NCI-H2227 (cell line): ENCODE measurements at regions not wholly inside any gene's neighbourhood (a gene's known extent, or its start where the extent isn't known, plus 50 kb on each side); places are given as distances from the start of the nearest gene placed in this dataset.

Source experiments
- DNase-seq: peaks from one replicate; lab custom pipeline; 2025; ENCODE audit not compliant: unreplicated experiment; lab: John Stamatoyannopoulos, UW

GRCh38 chr2:139077099-139077737, 297.0 kb upstream of the NXPH2 start:
- DNase-seq: peak; percentile 41

DNA sequence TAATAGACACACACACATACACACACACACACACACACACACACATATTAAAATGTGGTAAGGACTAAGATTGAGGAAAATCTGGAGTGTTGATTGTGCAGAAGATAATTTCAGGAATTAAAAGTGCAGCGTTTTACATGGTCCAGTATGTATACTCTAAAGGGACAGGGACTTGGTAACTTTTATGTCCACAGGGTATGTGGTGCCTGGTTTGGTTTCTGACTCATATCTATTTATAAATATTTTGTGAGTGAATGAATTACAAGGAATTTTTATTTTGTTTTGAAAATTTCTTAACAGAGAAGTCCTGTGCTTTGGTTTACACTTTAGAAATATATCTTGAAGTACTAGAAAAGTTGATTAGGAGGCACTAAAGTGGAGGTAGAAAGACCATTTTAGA, 287.7 kb upstream of the NXPH2 start:
- no peak for DNase-seq

GRCh38 chr2:139067072-139067471, 286.9 kb upstream of the NXPH2 start:
- no peak for DNase-seq

DNA sequence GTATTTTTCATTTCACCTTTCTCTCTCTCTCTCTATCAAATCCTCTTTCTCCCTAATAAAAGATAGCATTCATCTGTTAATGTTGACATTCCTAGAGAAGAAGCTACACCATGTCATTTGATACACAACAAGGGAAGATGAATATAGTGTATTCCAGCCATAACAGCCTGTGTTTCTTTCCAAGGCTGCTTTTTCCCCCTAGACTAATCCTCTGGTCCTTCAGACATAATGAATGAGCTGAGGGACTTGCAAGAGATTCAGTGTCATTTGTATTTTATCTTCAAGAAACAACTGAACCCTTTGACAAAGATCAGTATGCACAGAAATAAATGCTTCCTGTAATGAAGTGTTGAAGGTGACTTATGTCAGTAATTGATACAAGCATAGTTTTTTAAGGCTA, 284.0 kb upstream of the NXPH2 start:
- DNase-seq: no peak

DNA sequence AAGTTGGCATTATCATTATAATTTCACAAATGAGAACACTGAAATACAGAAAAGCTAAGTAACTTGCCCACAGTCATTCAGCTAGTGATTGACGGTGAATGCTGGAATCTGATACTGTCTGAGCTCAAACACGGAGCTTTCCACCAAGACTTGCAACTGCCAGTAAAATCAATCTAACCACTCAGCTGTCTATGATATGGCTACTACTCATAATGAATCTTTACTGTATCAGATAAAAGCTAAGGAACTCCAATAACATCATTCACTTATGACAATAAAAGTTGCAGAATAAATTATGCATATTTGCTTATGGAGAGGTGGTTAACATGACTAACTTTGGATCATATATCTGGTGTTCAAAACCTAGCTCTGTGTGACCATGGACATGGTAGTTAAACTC, 279.4 kb upstream of the NXPH2 start:
- DNase-seq: no peak

DNA sequence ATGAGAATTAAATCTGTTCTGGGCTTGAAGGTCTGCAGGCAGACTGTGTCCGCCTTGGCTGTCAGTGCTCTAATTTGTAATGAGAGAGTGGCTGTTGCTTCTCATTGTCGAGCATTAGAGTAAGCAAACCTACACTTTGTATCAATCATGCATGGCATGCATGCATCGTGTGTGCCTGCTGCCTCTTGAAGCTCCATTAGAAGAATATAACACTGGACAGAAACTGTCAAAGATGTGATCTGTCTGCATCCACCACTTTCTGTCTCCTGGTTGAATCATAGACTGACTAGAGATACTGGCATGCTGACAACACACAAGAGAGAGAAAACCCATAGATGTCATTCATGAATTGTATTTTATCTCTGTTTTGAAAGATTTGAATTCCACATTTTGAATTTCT, 275.0 kb upstream of the NXPH2 start:
- peak; percentile 70 for DNase-seq

DNA sequence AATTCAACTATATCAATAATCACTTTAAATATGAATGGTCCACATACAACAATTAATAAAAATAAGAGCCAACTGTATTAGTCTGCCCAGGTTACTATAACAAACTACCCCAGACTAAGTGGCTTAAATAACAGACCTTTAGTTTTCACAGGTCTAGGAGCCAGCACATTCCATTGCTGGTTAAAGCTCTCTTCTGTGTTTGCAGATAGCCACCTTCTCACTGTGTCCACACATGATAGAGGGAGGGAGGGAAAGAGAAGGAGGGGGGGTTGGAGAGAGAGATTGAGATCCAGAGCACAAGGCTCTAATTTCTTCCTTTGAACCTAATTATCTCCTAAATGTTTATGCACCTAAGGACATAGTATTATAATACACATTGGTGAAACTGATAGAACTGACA, 267.8 kb upstream of the NXPH2 start:
- DNase-seq: no peak

GRCh38 chr2:139045524-139045923, 265.3 kb upstream of the NXPH2 start:
- no peak for DNase-seq

DNA sequence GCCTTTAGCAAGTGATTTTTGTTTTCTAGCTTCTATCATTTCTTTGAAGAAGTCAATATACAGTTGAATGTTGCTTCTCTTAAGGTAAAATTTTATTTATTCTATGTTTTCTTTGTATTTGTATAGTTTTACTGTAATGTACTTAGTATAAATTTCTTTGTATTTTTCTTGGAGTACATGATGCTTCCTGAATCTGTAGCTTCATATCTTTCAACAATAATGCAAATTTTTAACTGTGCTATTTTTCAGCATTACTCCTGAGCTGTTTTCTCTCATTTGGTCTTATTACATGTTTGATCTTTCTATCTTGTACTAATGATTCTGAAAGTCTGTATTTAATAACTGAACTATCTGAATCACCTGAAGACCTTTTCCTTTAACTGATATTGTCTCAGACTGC, 253.9 kb upstream of the NXPH2 start:
- DNase-seq: no peak

DNA sequence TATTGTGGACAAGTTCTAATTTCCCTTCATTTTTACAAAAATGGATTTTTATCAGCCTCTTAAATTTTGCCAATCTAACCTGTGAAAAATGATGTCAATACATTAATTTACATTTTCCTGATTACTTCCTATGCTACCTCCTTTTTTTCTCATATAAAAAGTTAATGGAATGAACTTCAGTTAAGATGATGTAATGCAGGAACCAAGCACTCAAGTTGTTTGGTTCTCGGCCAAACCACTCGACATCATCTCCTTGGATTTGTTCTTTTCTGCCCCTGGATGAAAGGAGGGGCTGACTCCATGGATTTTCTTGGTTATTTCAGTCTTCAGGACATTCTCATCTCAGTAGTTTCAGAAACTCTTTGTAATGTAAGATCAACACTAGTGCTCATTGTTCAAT, 253.1 kb upstream of the NXPH2 start:
- no peak for DNase-seq

GRCh38 chr2:139031722-139032121, 251.5 kb upstream of the NXPH2 start:
- peak; percentile 11 for DNase-seq

- no peak for DNase-seq
Observed at GRCh38 chr2:139020287-139020686, 240.1 kb upstream of the NXPH2 start.

DNA sequence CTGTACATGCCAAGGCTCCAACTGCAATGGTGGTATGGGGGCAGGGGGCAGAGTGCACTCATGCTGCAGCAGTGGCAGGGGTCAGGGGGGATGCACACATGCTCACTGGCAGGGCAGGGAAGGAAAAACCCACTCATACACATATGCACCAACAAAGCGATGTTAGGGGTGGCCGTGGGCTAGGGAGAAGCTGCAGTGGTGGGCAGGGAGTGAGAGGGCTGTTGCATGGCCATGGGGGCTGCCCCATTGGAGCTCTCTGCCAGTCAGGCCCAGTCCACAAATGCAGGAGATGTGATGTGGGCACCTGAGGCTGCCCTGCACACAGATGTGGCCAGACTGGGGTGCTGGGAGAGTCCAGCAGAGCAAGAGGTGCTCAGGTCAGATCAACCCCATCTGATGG, 238.1 kb upstream of the NXPH2 start:
- no peak for DNase-seq

DNA sequence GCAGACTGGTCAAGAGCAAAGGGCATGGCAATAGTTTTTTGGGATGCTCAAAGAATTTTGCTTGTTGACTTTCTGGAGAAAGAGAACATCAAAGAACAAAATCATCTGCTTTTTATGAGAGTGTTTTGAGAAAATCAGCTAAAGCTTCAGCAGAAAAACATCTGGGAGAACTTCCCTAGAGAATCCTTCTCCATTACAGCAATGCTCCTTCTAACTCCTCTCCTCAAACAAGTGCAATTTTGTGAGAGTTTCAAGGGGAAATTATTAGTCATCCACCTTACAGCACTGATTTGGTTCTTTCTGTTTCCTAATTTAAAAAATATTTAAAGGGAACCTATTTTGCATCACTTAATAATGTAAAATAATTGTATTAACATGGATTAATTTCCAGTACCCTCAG, 226.9 kb upstream of the NXPH2 start:
- no peak for DNase-seq

DNA sequence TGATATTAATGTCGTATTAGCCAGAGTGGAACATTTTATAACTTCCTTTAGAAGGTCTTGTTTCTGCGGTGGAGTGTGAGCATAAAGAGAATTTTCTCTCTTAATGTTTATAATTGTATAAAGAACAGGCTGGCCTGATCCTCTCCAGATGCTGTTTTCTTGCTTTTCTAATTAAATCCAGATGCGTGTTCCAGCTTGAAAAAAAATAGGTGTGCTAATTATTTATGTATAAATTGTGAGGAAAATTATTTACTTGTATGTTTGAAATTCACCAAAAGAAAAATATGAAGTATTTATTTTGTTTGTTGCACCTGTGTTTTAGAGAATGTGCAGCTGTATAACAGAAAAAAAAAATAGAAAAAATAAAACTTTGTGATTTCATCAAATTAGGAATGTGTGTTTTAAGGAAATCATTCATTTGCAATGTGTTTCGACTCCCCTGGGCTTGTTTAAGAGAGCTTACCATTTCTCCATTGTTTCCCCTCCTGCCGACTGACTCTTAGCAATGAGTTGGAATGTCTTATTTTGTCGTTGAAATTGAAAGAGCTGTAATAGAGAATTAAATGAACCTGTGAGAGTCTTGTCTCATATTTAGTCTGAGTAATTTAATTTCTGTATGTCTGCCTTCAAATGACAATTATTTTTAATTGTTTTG, 220.1 kb upstream of the NXPH2 start:
- no peak for DNase-seq

DNA sequence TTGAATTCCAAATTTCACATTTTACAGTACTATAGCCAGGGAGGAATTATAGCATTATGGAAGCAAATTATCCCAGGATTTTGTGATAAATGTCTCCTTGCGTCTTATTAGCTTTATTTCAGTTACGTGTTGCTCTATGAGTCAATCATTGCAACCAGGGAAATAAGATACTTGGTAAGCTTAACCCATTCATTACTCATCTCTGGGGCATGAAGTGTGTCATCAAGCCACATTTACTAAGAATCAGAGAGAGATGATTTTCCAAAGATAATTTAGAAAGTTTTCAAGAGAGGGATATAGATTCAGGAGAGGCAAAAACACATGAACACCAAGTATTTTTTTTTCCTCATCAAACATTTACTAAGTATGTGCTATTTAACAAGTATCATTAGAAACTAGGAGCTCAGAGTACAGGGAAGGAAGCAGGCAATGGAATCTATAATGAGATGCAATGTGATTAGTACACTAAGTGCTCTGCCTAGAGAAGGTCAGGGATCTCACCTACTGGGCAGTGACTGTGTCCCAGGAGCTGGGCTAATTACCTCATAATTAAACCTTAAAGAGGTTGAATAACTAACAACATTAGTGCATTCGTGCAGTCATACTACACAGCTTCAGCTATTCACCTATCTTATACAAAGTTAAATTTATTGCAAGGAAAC, 217.8 kb upstream of the NXPH2 start:
- DNase-seq: no peak

DNA sequence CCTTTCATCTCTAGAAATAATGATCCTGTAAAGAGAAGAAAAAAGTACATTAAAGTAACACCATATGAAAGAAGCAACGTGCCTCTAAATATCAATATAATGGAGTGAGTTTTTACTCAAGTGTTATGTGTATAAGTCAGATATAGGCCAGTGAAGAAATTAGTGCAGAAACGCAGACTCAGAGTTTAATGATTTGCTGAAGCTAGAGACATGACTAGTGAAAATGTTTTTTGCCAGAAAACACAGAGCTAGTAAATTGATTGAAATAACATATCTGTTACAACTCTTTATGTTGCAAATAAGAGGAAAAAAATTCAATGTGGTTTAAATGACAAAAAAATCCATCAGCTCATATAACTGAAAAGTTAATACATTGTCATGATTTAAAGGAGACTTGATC, 217.2 kb upstream of the NXPH2 start:
- no peak for DNase-seq

- no peak for DNase-seq
Observed at GRCh38 chr2:138994502-138994901, 214.3 kb upstream of the NXPH2 start.

DNA sequence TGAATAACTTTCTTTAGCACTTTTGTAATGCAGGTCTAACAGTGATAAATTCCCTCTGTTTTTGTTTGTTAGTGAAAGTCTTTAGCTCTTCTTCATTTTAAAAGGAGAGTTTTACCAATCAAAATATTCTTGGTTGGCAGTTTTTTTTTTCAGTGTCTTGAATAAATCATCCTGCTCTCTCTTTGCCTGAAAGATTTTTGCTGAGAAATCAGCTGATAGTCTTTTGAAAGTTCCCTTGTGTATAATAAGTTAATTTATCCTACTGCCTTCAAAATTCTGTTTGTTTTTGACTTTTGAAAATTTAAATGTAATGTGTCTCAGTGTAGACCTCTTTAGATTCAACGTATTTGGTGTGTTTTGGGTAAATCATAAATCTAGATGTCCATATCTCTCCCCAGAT, 205.7 kb upstream of the NXPH2 start:
- DNase-seq: no peak

DNA sequence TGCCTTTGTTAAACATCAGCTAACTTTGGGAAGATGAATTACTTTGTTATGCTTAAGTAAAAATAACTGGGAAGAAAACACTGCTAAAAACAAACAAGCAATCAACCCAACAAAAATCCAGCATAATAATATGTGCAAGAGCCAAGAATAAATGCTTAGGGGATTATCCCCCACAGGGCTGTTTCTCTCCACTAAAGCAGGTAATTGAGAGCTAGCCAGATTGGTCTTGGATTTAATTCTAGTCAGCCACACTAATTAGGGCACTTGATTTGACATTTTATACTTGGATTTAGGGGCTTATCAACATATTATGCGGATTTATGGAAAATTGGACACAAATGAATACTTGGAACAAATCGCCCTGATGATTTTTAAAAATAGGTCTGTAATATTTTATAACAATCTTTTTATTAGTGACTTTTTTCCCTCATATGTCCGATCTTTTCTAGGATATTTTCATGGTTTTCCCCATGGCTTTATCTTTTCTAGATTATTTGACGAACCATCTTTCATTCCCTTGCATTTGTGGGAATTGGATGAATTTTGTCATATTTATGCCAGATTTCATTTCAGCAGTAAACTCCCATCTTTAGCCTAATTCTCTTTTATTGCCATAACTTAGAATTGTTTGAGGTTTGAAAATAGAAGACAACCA, 199.1 kb upstream of the NXPH2 start:
- DNase-seq: no peak

DNA sequence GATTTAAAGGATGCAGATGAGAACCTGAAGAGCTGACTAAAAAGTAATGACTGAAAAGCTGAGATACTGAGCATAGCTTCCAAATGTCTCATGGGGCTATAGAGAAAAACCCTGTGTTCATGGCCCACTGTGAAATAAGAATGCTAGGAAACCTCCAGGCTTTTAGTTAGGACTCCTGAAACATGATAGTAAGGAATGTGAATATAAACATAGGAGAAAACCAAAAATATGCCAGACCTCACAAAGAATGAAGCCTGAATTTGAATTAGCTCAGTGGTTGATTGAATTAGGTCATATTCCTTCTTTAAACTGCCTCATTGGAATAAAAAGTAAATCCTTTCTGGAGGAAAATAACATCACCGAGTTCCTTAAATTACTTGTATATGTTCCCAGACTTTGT, 194.5 kb upstream of the NXPH2 start:
- DNase-seq: no peak

GRCh38 chr2:138964418-138964817, 184.2 kb upstream of the NXPH2 start:
- DNase-seq: no peak
